Astrocyte of the hippocampus (primary cell): ENCODE measurements at regions not wholly inside any gene's neighbourhood (a gene's known extent, or its start where the extent isn't known, plus 50 kb on each side); places are given as distances from the start of the nearest gene placed in this dataset.

Experiments used
- DNase-seq: peaks from one replicate; pipeline ENCODE4 v3.0.0; 2011; ENCODE audit warnings: low read depth, low spot score

DNA sequence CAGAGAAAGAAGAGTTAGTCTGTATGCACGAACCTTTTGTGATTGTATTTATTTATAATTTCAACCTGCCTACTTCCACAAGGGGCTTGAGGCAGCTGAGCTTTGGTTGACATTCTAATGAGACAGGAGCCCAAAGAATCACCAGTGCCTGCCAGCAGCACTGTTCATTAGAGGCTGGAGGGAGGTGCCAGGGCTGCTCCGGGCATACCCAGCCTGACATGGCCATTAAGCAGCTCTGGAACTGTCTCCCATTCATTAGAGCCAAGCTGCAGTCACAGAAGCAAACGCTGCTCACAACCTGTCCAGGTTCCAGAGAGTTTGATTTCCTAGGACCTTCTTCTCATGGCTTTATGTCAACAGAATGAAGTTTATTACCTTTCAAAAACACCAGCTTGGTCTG, 425.5 kb downstream of the RFC3 start:
- DNase-seq = peak; percentile 9

DNA sequence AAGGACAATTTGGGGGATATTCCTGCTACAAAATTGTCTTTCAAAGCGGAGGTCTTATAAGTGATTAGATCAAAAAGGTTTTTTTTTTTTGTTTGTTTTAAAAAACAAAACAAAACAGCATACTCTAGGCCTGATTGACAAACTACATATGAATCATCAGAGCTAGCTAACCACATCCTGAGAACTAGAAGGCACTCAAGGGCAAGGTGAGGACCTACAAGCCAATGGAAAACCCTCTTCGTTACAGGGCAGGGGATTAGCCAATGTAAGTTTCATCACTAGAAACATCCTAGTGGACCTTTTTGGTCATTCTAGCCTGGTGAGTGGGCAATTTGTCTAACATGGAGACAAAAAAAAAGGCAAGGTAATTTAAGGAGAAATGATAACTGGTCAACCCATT, 428.6 kb downstream of the RFC3 start:
- peak; percentile 25 for DNase-seq

DNA sequence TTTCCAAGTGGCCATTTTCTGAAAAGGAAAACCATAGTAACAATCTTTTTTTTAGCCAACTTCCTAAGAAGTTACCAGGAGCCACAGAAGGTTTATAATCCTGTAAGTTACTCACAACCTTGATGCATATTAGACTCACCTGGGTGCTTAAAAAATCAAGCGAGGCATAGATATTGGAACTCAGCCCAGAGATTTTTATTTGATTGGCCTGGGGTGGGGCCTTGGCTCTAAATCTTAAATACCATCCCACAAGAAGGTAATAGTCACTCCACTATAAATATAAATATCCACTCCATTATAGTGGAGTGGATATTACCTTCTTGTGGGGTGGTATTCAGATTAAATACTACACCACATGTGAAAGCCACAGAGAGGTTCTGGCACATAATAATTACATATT, 429.6 kb downstream of the RFC3 start:
- DNase-seq = no peak

DNA sequence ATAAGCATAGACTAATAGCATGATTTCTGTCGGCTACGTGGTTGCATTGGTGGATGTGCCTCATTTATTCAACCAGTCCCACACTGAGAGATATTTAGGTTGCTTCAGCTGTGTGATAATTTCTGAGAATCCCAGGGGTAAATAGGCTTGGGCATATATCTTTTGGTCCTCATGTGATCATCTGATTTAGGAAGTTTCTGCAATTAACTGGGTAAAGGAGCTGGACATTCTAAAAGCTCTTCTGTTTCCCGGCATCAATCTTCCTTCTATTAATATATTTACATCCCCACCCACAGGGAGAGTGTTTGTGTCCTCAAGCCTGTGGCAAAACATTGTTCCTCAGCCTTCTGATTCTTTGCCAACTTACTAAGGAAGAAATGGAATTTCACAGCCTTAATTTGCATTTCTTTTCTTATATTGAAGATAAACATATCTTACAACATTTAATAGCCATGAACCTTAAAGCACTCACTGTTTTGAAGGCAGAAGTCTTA, 431.6 kb downstream of the RFC3 start:
- DNase-seq = peak; percentile 33

DNA sequence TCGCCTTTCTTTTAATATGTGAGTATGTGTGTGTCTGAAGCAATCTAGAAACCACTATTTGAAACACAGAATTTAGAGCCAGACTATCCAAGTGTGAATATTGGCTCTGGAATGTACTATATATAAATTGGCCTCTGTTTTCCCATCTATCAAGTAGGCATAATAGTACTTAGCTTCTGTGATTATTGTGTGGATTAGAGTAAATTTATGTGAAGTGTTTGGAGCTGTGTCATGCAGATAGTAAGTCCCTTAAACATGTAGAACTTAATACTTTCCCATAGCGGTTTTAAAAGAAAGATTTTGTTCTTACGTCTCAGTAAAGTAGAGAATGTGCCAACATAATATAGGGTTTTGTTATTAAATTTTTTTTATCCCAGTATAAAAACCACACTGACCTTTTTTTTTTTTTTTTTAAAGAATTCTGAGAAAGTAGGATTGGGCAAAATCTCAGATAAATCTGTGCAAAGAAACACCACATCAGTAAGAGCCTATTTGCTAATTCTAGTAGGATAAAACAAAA, 432.3 kb downstream of the RFC3 start:
- DNase-seq = peak; percentile 16

DNA sequence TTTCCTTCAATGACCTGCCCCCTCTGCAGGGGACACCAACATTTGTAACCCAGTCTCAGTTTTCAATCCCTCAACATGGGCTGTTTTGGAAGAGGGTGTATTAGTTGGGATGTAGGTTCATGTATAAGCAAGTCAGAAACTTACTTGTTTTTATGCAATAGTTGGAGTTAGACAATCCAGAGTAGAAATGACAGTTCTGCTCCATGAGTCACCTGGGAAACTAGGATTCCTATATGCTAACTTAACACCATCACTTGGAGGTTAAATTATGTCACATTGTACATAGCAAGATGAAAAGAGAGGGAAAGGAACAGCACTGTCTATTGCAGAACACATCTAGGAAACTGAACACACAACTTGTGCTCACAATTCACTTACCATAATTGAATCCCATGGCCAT, 436.4 kb downstream of the RFC3 start:
- DNase-seq = no peak

DNA sequence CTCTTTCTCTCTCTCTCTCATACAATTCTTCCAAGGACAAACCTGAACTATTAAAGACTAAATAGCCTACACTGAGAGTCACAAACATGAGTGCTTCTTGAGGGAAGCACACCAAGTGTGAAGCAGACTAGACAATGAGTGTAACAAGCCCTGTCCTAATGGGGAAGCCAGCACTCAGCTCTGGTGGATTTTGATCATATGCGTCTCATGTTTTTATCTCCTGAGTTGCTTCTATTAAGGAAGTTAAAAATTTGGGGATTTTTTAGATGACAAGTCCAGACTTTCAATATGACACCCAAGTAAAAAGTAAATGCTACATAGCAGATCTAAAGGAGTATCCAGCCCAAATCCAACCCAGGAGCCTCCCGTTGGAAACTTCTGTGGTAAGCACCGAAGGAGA, 437.8 kb downstream of the RFC3 start:
- no peak for DNase-seq

DNA sequence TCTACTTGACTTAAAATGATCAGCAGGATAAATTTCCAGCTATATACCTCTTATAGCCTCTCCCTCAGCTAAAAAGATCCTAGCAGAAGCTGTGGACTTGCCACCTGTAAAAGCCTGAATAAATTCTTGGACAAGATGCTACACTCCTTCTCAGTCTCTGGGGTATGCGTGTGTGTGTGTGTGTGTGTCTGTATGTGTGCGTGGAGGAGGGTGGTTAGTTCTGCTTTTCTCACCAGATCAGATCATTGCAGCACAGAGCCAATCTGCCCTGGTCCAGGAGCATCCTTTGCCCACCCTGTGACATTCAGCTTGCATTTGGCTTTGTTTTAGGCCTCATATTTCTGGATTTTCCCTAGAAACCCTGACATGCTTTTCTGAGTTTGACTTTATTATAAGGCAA, 438.3 kb downstream of the RFC3 start:
- no peak for DNase-seq

DNA sequence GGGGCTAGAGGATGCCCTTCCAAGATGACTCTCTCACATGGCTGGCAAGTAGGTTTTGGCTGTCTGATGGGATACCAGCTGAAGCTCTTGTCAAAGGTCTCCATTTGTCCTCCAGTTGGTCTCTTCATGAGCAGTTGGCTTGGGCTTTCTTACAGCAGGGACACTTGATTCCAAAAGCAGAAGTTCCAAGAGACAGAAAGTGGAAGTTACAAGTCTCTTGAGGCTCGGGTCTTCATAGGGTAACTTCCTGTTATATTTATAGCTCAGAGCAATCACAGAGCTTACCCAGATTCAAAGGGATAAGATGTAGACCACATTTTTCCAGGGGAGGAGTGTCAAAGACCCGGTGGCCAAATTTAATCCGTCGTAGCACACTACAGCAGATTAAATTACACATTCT, 440.0 kb downstream of the RFC3 start:
- DNase-seq = no peak

DNA sequence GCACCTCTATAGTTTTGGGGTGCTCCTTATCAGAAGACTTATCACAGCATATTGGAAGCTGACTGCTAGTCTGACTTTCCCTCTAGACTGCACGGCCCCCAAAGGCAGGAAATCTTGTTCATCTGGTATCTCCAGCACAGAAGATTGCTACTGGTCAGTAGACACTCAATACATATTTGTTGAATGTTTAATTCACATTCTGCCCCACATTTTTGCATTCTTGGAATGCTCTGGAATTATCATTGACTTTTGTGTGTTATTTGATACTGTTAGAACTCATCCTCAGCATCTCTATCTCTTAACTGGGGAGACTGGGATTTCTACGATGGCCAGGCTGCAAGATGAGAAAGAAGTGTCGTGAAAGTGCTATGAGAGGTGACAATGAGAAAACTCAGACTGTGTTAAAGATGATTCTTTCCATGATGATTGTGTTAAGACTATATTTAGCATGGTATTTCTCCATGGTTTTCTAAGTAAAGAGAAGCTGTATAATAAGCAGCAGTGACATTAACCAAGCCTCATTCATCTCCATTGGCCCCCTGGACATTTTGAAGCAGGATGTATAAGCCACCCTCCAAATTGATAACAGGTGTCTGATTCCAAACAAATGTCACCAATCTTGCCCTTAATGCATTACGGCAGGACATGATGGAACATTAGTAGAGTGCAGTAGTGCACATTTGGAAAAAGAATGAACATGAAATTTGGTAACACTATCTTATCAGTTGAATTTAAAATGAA, 440.9 kb downstream of the RFC3 start:
- no peak for DNase-seq

DNA sequence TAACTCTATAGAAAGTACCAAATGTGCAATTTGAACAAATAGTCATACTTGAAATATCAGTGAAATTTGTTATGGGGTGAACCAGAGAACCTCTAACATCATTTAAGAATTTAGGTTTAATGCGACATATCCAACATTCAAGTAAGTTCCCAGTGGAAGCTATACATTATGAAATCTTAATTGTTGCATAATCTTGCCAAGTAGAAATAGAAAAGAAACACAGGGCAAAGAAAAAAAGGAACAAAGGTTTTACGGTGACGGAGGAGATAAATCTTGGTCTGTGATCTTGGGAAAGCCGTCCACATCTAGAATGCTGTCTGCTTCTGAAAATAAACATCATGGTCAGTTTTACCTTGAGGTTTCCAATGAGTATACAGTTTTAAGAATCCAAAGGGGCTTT, 445.7 kb downstream of the RFC3 start:
- no peak for DNase-seq

DNA sequence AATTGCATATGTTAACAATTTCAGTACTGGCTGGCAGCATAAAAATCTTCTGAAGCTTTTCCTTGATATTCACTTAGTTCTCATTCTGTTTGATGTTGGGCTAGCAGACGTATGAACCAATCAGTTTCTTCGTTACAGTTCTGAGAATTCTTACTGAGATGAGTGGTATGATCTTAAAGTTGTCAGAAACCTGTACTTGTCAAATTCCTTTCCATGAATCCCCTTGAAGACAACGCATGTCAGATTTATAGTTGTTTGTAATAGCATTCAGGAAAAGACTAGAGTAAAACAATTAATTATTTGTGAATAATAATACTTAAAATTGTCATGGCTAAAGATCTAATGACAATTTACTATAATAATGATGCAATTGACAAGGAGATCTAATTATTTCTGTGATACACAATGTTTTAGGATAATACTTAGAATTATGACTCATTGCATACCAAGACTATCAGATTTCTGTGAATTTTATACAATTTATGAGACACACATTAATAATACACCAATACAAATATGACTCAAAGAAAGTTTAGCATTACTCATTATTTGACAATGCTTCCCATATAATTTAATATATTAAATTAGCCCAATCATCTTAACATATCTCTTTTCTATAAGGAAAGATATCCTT, 447.2 kb downstream of the RFC3 start:
- DNase-seq = no peak

DNA sequence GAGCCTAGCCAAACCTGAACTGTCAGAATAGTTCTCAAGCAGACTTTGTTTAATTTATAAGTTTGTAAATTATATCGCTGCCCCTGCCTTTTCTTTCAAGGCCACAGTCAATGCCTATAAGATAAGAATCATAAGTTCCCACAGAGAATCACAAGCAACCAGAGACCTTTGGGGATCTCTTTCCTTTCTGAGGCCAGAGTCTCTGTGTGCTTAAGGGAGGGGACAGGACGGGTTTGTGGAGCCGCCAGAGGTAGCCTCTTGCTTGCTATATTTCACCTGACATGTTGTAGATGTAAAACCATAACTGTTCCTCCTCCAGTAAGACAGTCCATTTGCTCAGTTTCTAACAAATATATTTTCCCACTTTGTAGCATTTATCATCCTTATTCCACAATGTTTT, 458.8 kb downstream of the RFC3 start:
- no peak for DNase-seq

DNA sequence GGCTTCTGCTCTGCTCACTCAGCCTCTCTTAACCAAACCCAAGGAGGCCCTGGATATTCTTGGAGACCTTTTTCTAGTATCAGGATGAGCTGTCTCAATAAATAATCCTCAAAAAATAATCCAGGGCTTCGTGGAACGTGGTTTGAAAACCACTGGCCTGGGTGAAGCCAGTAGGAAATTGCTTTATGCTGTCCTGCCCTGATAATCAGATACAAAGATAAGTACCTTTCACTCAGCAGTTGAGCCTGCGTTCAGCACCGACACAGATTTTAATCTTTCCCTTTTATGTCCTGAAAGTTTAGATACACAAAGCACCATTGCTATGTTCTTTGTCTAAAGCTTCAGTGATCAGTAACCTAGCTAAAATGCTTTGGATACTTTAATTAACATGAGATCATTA, 460.0 kb downstream of the RFC3 start:
- no peak for DNase-seq

DNA sequence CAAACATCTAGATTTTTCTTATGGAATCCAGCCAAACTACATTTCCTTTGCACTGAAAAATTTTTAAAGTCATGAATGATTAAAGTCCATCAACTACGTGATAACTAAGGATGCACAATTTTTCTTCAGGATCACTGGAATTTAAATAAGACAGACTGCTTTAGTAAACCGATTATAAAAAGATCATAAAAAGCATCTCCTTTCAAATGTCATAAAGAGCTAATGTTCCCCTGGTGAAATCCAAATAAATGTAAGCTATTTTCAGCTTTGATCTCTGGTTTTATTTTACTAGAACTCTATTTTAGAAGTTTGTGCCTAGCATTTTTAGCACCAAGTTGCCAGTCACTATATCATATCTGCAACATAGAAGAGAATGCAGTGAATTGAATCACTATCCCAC, 460.8 kb downstream of the RFC3 start:
- no peak for DNase-seq

DNA sequence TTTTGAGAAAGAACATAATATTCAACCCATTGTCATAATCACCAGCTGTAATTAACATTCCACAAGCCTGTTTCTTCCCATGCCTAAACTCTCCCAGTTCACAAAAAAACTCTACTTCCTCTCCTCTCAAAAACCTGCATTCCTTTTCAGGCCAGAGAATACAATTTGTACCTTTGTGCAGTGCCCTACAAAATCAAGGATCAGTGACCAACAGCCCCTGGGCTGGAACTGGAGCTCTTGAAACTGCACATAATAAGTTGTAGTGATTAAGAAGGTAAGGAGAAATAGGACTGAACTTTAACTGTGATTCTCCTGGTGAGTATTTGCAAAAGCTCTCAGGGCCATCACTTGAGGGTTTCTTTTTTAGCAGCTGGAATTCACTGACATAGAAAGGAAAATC, 472.7 kb downstream of the RFC3 start:
- no peak for DNase-seq

DNA sequence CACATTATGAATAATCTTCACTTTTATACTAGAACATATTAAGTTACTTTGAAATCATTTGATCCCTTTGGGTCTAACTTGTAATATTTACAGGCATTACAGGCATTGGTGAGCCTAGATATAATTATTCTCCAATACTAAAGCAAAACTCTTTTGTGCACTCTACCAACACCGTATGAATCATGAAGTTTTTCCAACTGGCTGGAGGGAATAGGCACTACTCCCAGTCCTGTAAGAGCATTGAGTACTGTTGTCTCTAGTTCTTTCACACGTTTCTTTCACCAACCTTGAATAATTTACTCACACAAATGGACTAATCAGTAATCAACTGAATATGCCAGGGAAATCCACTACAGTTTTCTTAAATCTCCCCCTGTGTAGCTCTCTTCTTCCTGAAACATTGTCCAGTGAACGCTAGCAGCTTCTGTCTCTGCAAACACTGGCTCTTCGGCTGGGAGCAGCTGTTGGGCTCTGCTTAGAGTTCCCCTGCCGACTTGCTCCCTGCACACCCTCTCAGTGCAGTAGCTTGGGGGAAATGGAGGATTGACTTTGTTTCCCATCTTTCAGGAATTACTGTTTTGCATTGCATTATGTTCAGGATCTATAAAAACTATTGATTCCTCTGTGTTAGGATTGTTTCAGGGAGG, 476.7 kb downstream of the RFC3 start:
- DNase-seq = peak; percentile 38

DNA sequence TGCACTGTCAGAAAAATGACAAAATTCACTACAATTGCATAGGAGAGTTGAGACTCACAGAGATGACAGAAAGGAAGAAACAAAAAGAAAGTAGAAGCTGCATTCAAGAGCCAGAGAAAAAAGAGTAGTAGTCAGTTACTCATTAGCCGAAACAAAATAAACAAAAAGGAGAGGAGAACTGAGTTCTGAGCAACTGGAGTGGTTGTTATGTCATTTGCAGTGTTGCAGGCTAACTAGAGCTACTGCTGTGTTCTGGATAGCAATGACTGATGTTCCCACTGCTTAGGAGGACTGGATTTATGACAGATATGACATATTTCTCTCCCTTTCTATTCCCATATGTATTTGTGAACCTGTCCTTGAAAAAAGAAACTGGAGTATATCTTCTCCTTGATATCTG, 482.6 kb downstream of the RFC3 start:
- no peak for DNase-seq

DNA sequence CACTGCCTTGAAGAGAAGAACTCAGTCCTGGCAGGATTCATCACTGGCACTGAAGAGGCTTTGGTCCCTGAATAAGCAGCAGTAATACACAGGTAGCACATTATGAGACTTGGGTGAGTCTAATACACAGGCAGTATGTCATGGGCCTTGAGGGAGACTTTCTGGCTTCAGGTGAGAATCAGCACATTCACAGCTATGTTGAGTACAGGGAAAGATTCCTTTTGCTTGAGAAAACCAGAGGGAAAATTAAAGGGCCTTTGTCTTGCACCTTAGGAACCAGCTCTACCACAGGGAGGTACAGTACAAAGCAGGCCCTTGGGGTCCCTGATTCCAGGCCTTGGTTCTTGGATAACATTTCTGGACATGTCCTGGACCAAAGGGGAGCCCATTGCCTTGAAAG, 484.6 kb downstream of the RFC3 start:
- DNase-seq = no peak

DNA sequence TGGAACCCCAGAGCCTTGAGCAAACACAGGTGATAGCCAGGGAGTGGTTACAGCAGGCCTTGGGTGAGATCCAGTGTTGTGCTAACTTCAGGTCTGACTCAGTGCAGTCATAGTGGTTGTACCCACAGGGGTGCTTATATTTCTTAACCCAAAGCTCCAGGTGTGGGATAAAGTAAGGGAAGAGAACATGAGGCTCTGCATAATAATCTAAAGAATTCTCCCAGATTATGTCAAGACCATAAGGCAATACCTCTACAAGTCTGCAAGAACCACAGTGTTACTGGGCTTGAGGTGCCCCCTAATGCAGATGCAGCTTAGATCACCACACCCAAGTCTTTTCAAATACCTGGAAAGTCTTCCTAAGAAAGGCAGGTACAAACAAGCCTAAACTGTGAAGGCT, 485.4 kb downstream of the RFC3 start:
- no peak for DNase-seq

DNA sequence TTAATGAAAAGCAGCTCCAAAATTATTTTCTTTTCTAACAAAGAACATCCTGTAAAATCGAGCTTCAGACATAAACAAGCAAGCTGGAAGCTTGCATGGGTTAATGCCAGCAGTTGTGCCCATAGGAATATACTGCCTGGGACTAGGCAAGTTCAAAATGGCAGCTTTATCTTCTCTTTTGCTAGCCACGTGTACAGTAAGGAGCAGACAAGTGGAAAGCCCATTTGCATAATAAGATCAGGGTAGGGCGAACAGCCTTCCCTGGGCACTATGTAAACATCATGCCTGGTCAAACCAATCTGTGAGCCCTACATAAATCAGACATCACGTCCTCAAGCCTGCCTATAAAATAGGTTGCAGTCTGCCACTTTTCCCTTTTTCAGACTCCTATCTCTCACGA, 489.7 kb downstream of the RFC3 start:
- DNase-seq = no peak

DNA sequence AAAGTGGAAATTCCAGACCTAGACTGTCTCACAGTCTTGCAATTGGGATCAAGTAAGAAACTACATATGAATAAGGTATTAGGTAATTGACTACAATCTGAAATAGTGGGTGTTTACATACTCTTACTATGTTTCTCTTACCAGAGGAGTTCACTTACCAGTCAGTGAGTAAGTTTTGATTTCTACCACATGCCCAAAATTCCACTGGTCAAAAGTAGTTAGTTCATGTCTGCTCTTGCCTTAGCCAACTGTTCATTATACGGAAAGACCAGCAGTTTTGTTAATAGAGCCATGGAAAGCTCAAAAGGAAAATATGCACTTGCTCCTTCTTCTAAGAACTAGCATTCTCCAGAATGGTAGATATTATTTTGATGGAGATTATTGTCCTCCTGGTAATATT, 490.8 kb downstream of the RFC3 start:
- DNase-seq = peak; percentile 36

DNA sequence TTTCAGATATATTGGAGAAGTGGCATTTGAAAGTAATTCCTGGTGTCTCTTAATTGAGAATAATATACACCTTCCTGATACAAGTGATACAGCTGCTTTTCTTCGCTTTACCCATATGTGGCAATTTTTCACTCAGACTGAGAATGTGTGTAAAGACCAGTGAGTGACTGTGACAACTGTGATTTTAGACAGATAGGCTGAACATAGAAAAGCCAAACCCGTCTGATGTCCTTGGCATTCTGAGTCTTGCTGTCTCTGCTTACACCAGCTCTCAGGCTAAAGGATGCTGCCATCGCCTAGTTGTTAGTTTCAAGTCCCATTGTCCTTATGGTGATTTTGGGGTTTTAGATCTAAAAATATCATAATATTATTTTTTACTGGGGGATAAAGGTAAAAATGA, 492.6 kb downstream of the RFC3 start:
- DNase-seq = no peak
